ENCODE measurements at regions not wholly inside any gene's neighbourhood (a gene's known extent, or its start where the extent isn't known, plus 50 kb on each side); places are given as distances from the start of the nearest gene placed in this dataset.

DNA sequence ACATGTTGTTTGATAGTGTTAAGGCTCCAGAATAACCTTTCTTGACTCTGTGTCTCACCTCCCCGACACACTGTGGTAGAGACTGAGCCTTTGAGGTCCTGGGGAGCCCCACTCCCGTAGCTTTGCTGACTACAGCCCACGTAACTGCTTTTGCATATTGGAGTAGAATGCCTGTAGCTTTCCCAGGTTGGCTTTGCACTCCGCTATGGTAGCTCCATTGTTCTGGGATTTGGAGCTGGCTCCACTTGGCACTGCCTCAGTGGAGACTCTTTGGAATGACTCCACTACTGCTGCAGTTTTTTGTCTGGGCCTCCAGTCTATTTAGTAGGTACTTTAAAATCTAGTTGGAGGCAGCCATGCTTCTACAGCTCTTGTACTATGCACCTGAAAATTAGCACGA lies 56.2 kb upstream of the ANXA1 start:
- no peak for DNase-seq (ENCODE audit: low spot score)
- TF ChIP-seq EZH2 (IDR thresholded peaks at IDR 0.05; ENCODE audit: borderline replicate concordance, low read depth, low read length, poor library complexity, severe bottlenecking) = no peak
- TF ChIP-seq, protein P1, sequence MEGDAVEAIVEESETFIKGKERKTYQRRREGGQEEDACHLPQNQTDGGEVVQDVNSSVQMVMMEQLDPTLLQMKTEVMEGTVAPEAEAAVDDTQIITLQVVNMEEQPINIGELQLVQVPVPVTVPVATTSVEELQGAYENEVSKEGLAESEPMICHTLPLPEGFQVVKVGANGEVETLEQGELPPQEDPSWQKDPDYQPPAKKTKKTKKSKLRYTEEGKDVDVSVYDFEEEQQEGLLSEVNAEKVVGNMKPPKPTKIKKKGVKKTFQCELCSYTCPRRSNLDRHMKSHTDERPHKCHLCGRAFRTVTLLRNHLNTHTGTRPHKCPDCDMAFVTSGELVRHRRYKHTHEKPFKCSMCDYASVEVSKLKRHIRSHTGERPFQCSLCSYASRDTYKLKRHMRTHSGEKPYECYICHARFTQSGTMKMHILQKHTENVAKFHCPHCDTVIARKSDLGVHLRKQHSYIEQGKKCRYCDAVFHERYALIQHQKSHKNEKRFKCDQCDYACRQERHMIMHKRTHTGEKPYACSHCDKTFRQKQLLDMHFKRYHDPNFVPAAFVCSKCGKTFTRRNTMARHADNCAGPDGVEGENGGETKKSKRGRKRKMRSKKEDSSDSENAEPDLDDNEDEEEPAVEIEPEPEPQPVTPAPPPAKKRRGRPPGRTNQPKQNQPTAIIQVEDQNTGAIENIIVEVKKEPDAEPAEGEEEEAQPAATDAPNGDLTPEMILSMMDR (conservative IDR thresholded peaks at IDR 0.05; ENCODE audit: low read depth, low read length) = no peak
- POLR2A ChIA-PET (ENCODE audit: low non-redundant PET) = no interaction called here
- Histone ChIP-seq H3K27me3 (replicated peaks; ENCODE audit: insufficient read depth, low read depth, low read length, poor library complexity) (no peaks in the 10 kb centered on the region), H3K9me3 (ENCODE audit: low read depth, low read length, poor library complexity, severe bottlenecking) (no peaks in the 10 kb centered on the region), H3K4me3 (ENCODE audit: low read depth, low read length, poor library complexity, severe bottlenecking) (no peak overlapping the region), H3K27ac (ENCODE audit: low read depth, low read length, poor library complexity, severe bottlenecking) (no peak overlapping the region), H3K36me3 (ENCODE audit: insufficient read depth, low read length, poor library complexity, severe bottlenecking) (no peaks in the 10 kb centered on the region), H3K4me1 (ENCODE audit: insufficient read depth, low read length, poor library complexity, severe bottlenecking) (no peaks in the 10 kb centered on the region)
- intact Hi-C loops (cut with micrococcal nuclease; ENCODE audit: unreplicated experiment) = no loop called here
- CTCF ChIA-PET = no interaction called here
- no TSS peak for BruUV-seq (replicated peaks)

DNA sequence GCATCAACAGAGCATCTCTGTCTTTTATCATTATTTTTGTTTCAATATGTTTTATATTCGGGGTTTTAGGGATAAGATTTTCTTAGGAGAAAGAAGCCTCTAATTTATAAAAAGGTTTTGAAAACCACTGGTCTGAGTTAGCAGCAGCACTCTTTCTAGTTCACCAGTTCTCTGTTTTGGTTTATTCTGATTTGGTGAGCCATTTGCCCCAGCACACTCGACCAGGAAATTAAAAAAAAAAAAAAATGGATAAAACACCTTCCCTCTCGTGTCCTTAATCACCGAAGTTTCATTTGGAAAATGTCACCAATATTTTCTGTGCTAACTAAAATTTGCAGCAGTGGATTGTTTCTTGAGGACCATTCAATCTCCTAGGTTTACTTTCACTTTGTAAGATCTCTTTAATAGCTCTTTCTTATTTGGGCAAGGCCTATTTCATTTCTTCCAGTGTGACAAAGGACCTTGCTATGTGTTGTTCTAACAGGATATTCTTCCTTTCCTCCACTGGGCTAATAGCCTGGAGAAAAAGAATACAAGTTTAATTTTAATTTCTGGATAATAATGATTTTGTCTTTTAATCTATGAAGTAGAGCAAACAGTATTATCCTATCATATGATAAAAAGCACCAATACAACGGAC lies 57.8 kb upstream of the ANXA1 start:
- no peaks in the 10 kb centered on the region for H3K36me3 ChIP-seq (ENCODE audit: insufficient read depth, low read length, poor library complexity, severe bottlenecking)
- H3K4me3 ChIP-seq (ENCODE audit: low read depth, low read length, poor library complexity, severe bottlenecking) = no peak overlapping the region
- no TSS peak for BruUV-seq (replicated peaks)
- no peaks in the 10 kb centered on the region for H3K4me1 ChIP-seq (ENCODE audit: insufficient read depth, low read length, poor library complexity, severe bottlenecking)
- H3K27ac ChIP-seq (ENCODE audit: low read depth, low read length, poor library complexity, severe bottlenecking) = no peak overlapping the region
- ChIA-PET CTCF (no interaction called here), POLR2A (ENCODE audit: low non-redundant PET) (no interaction called here)
- TF ChIP-seq EZH2 (IDR thresholded peaks at IDR 0.05; ENCODE audit: borderline replicate concordance, low read depth, low read length, poor library complexity, severe bottlenecking) = no peak
- TF ChIP-seq, protein P1 (conservative IDR thresholded peaks at IDR 0.05; ENCODE audit: low read depth, low read length) = no peak
- no peaks in the 10 kb centered on the region for H3K9me3 ChIP-seq (ENCODE audit: low read depth, low read length, poor library complexity, severe bottlenecking)
- intact Hi-C loops (cut with micrococcal nuclease; ENCODE audit: unreplicated experiment) = no loop called here
- DNase-seq (ENCODE audit: low spot score) = no peak
- H3K27me3 ChIP-seq (replicated peaks; ENCODE audit: insufficient read depth, low read depth, low read length, poor library complexity) = no peaks in the 10 kb centered on the region

DNA sequence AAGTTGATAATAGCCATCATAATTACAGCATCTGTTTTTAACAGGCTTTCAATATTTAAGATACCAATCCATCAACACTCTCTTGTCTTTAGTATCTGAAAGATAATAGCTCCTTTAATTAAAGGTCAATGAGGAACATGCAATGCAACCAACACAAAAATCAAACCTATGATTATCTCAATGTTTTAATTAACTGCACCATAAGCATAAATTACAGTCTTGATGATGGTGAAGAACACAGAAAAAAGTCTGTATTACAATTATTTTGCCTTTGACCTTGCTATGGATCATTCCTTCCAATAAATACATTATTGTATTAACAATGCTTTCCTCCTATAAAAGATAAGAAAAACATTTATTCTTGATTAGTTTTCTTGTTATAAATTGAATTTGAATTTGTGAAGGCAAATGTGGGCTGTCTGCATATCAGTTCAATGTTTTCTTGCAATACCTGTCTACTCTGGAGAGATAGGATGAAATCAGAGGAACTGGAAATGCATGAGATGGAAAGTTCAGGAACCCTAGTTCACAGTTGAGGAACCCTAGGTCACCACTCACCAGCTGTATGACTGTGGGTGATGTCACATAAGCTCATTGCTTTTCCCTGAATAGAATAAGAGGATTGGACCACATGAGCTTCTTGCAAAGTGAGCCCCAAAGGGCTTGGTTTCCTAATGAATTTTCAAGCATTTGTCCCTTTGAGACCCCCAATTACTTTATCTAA lies 58.5 kb upstream of the ANXA1 start:
- ChIA-PET CTCF (no interaction called here), POLR2A (ENCODE audit: low non-redundant PET) (no interaction called here)
- Histone ChIP-seq H3K27me3 (replicated peaks; ENCODE audit: insufficient read depth, low read depth, low read length, poor library complexity) (no peaks in the 10 kb centered on the region), H3K4me1 (ENCODE audit: insufficient read depth, low read length, poor library complexity, severe bottlenecking) (no peaks in the 10 kb centered on the region), H3K27ac (ENCODE audit: low read depth, low read length, poor library complexity, severe bottlenecking) (no peak overlapping the region), H3K9me3 (ENCODE audit: low read depth, low read length, poor library complexity, severe bottlenecking) (no peaks in the 10 kb centered on the region), H3K36me3 (ENCODE audit: insufficient read depth, low read length, poor library complexity, severe bottlenecking) (no peaks in the 10 kb centered on the region), H3K4me3 (ENCODE audit: low read depth, low read length, poor library complexity, severe bottlenecking) (no peak overlapping the region)
- intact Hi-C loops (cut with micrococcal nuclease; ENCODE audit: unreplicated experiment) = no loop called here
- TF ChIP-seq EZH2 (IDR thresholded peaks at IDR 0.05; ENCODE audit: borderline replicate concordance, low read depth, low read length, poor library complexity, severe bottlenecking) = no peak
- TF ChIP-seq, protein P1 (conservative IDR thresholded peaks at IDR 0.05; ENCODE audit: low read depth, low read length) = no peak
- no peak for DNase-seq (ENCODE audit: low spot score)
- no TSS peak for BruUV-seq (replicated peaks)
